GM12878 (cell line): ENCODE measurements at regions not wholly inside any gene's neighbourhood (a gene's known extent, or its start where the extent isn't known, plus 50 kb on each side); places are given as distances from the start of the nearest gene placed in this dataset.

ENCODE experiments used
- ATAC-seq: fragments of 200-7000 bp; cut with Tn5 transposase; 3 replicates; pipeline ENCODE4 v1.9.1; 2020; ENCODE audit warnings: mild to moderate bottlenecking, moderate library complexity
- BruUV-seq: library from RNA; stranded (reverse); fragments of 400-500 nt; replicated peaks from 2 replicates; lab custom pipeline; 2021; lab: Mats Ljungman, UMichigan
- CTCF ChIA-PET: fragments of 300-600 bp; sonication (Branson Sonifier 250); formaldehyde crosslinking; extraction: SDS; loops from one replicate; lab custom pipeline; 2021; ENCODE audit warnings: inconsistent platforms; lab: Yijun Ruan, JAX
- POLR2A ChIA-PET: fragments of 350-600 bp; formaldehyde crosslinking; extraction: SDS; loops from one replicate; lab custom pipeline; 2021; ENCODE audit warnings: inconsistent platforms; lab: Charles Lee
- RAD21 ChIA-PET: fragments of 300-600 bp; sonication (Branson Sonifier 250); formaldehyde crosslinking; loops from one replicate; lab custom pipeline; 2023; ENCODE audit warnings: antibody characterized with exemption; ENCODE audit not compliant: unreplicated experiment; lab: Charles Lee
- SMC1A ChIA-PET: fragments of 300-600 bp; sonication (Branson Sonifier 250); formaldehyde crosslinking; loops from one replicate; lab custom pipeline; 2023; ENCODE audit not compliant: unreplicated experiment, uncharacterized antibody; lab: Charles Lee
- DNase-seq: peaks from one replicate; pipeline ENCODE4 v3.0.0-alpha.2; 2011; ENCODE audit warnings: low read depth, low spot score
- FAIRE-seq: peaks from 3 replicates; lab custom pipeline; 2011; peaks lifted over from hg19 to GRCh38; lab: Jason Lieb, UNC
- H2AFZ ChIP-seq: 2 replicates; pipeline ENCODE4 v1.6.0; 2011; ENCODE audit warnings: low read depth, low read length, control low read depth; ENCODE audit not compliant: control insufficient read depth
- H3K27ac ChIP-seq: 2 replicates; pipeline ENCODE4 v1.5.1; 2011; ENCODE audit warnings: control low read depth; ENCODE audit not compliant: control insufficient read depth, insufficient read depth
- H3K27me3 ChIP-seq, 2 experiments: replicated peaks in 1 of 2; 2 replicates each; pipeline versions ENCODE4 v1.6.0 to v1.6.1; 2011; ENCODE audit warnings: low read length in 1 of 2; ENCODE audit not compliant: control insufficient read depth in 2 of 2, insufficient read depth in 2 of 2
- H3K36me3 ChIP-seq, 2 experiments: 2 replicates each; pipeline ENCODE4 v1.5.1; 2011; ENCODE audit warnings: low read length in 1 of 2; ENCODE audit not compliant: control insufficient read depth in 2 of 2, insufficient read depth in 2 of 2
- H3K4me1 ChIP-seq: 2 replicates; pipeline ENCODE4 v1.6.1; 2011; ENCODE audit warnings: mild to moderate bottlenecking, low read length, moderate library complexity, mixed read lengths; ENCODE audit not compliant: control insufficient read depth, insufficient read depth
- H3K4me2 ChIP-seq: 2 replicates; pipeline ENCODE4 v1.6.0; 2011; ENCODE audit warnings: control low read depth; ENCODE audit not compliant: control insufficient read depth, insufficient read depth
- H3K4me3 ChIP-seq: fragments of 200-600 bp; sonication (generic); 2 replicates; pipeline ENCODE4 v1.5.1; 2016
- H3K79me2 ChIP-seq: 2 replicates; pipeline ENCODE4 v1.6.0; 2011; ENCODE audit warnings: low read length; ENCODE audit not compliant: control insufficient read depth, insufficient read depth
- H3K9ac ChIP-seq: 2 replicates; pipeline ENCODE4 v1.8.0; 2011; ENCODE audit warnings: low read length, control low read depth, mixed read lengths; ENCODE audit not compliant: control insufficient read depth, insufficient read depth
- H3K9me3 ChIP-seq: replicated peaks from 3 replicates; pipeline ENCODE4 v1.5.1; 2011; ENCODE audit warnings: mild to moderate bottlenecking, low read length; ENCODE audit not compliant: control insufficient read depth, insufficient read depth
- H4K20me1 ChIP-seq: 2 replicates; pipeline ENCODE4 v1.6.0; 2011; ENCODE audit not compliant: control insufficient read depth, insufficient read depth
- ATF7 ChIP-seq: fragments of 450-650 bp; IDR thresholded peaks from 2 replicates; pipeline ENCODE4 v1.6.1; 2016; ENCODE audit warnings: low read depth, mild to moderate bottlenecking
- BMI1 ChIP-seq: fragments of 450-650 bp; IDR thresholded peaks from 2 replicates; pipeline ENCODE4 v1.6.1; 2016; ENCODE audit warnings: mild to moderate bottlenecking, moderate library complexity, borderline replicate concordance
- CHD4 ChIP-seq: fragments of 200-600 bp; sonication (generic); IDR thresholded peaks from 2 replicates; pipeline ENCODE4 v1.6.1; 2016; ENCODE audit warnings: mild to moderate bottlenecking
- EED ChIP-seq: sonication (generic); IDR thresholded peaks from 2 replicates; pipeline ENCODE4 v1.6.1; 2016; ENCODE audit warnings: antibody characterized with exemption, low read depth
- EGR1 ChIP-seq, 2 experiments: IDR thresholded peaks; 1 replicate in 1 of 2; 2 replicates in 1 of 2; pipeline ENCODE4 v1.6.1; 2011 to 2012; ENCODE audit warnings: low read depth in 2 of 2, low read length in 2 of 2, borderline replicate concordance in 1 of 2, mild to moderate bottlenecking in 1 of 2, moderate library complexity in 1 of 2
- MAX ChIP-seq: IDR thresholded peaks from 2 replicates; pipeline ENCODE4 v1.6.1; 2012; ENCODE audit warnings: low read depth, low read length, improper control_type of control experiment
- NFIC ChIP-seq: IDR thresholded peaks from 2 replicates; pipeline ENCODE4 v1.6.1; 2012; ENCODE audit warnings: low read depth, mild to moderate bottlenecking, inconsistent platforms, low read length, moderate library complexity
- PAX5 ChIP-seq: IDR thresholded peaks from 2 replicates; pipeline ENCODE4 v1.6.1; 2011; ENCODE audit warnings: low read depth, low read length, borderline replicate concordance
- SMC3 ChIP-seq: IDR thresholded peaks from 2 replicates; pipeline ENCODE4 v1.6.1; 2011; ENCODE audit warnings: low read length, improper control_type of control experiment, borderline replicate concordance
- WGBS: methylation state at CpG from one replicate; pipeline ENCODE4 v1.1.6; 2016; ENCODE audit warnings: low lambda C conversion rate; ENCODE audit not compliant: insufficient replicate concordance, insufficient coverage; ENCODE audit errors: missing lambda C conversion rate; 5-methylcytosine and 5-hydroxymethylcytosine counted together
- in situ Hi-C: fragments of 300-500 bp; cut with MboI; formaldehyde crosslinking; loops from 9 replicates; pipeline ENCODE4 v1.14.3; 2018; ENCODE audit warnings: mixed read lengths
- intact Hi-C: fragments of 100-400 bp; cut with micrococcal nuclease; formaldehyde crosslinking; loops from one replicate; pipeline ENCODE4 v1.14.2; 2022; ENCODE audit not compliant: unreplicated experiment

GRCh38 chr11:70853068-70853769 is 399.2 kb downstream of the SHANK2 start:
- Histone ChIP-seq H3K79me2 (no peaks in the 10 kb centered on the region), H4K20me1 (no peaks in the 10 kb centered on the region), H2AFZ (no peak overlapping the region), H3K4me1 (no peaks in the 10 kb centered on the region), H3K27me3 (no peaks in the 10 kb centered on the region), H3K9ac (no peak overlapping the region), H3K27ac (no peak overlapping the region), H3K4me3 (no peak overlapping the region), H3K9me3 (no peaks in the 10 kb centered on the region), H3K36me3 (no peaks in the 10 kb centered on the region), H3K4me2 (no peak overlapping the region)
- ATAC-seq (no peak), FAIRE-seq (no peak), DNase-seq (no peak)
- POLR2A ChIA-PET = no interaction called here
- intact Hi-C loops (no loop called here), in situ Hi-C loops (no loop called here)
- RAD21 ChIA-PET = no interaction called here
- SMC1A ChIA-PET = no interaction called here
- 35% methylated on average over 20 of the region's 20 CpGs for WGBS
- no TSS peak for BruUV-seq
- TF ChIP-seq SMC3 = no peak
- no peak for TF ChIP-seq EGR1 (IDR thresholded peaks at IDR 0.05; ENCODE audit: borderline replicate concordance in 1 of 2, low read depth in 2 of 2, low read length in 2 of 2)
- no peak for TF ChIP-seq EED
- TF ChIP-seq NFIC = no peak
- TF ChIP-seq CHD4 = no peak
- no peak for TF ChIP-seq MAX
- no peak for TF ChIP-seq PAX5
- no peak for TF ChIP-seq BMI1
- TF ChIP-seq ATF7 = no peak
- CTCF ChIA-PET = no interaction called here
